ENCODE measurements at regions not wholly inside any gene's neighbourhood (a gene's known extent, or its start where the extent isn't known, plus 50 kb on each side); places are given as distances from the start of the nearest gene placed in this dataset.
A peak's percentile ranks its signal among the peaks of the same experiment; 100 is the strongest.
"Not testable (repeated sequence)": the region's sequence is repeated elsewhere in the genome, so short reads cannot be mapped to it uniquely, and the experiment has no call there.

- DNase-seq (ENCODE audit: low read depth) = no peak
Measured at GRCh38 chr7:119105381-119105780, 880.9 kb downstream of the ANKRD7 start.

GRCh38 chr7:119123326-119123725, 898.8 kb downstream of the ANKRD7 start:
- no peak for DNase-seq (ENCODE audit: low read depth)

- DNase-seq (ENCODE audit: low read depth) = no peak
Measured at GRCh38 chr7:119127706-119128105, 903.2 kb downstream of the ANKRD7 start.

- DNase-seq (ENCODE audit: low read depth) = no peak
Measured at GRCh38 chr7:119132436-119132835, 907.9 kb downstream of the ANKRD7 start.

- DNase-seq (ENCODE audit: low read depth) = no peak
Measured at GRCh38 chr7:119167431-119167830, 942.9 kb downstream of the ANKRD7 start.

GRCh38 chr7:119172043-119172442, 947.5 kb downstream of the ANKRD7 start:
- DNase-seq (ENCODE audit: low read depth) = no peak

- peak; percentile 4 for DNase-seq (ENCODE audit: low read depth)
Measured at GRCh38 chr7:119175911-119176627, 951.6 kb downstream of the ANKRD7 start.

- DNase-seq (ENCODE audit: low read depth) = no peak
Measured at GRCh38 chr7:119177863-119178262, 953.4 kb downstream of the ANKRD7 start.

GRCh38 chr7:119184124-119184788, 959.8 kb downstream of the ANKRD7 start:
- DNase-seq (ENCODE audit: low read depth) = no peak

- no peak for DNase-seq (ENCODE audit: low read depth)
Measured at GRCh38 chr7:119196183-119196582, 971.7 kb downstream of the ANKRD7 start.

GRCh38 chr7:119197172-119197876, 972.8 kb downstream of the ANKRD7 start:
- DNase-seq (ENCODE audit: low read depth) = no peak

GRCh38 chr7:119197877-119198527, 973.5 kb downstream of the ANKRD7 start:
- no peak for DNase-seq (ENCODE audit: low read depth)

- no peak for DNase-seq (ENCODE audit: low read depth)
Measured at GRCh38 chr7:119219663-119220062, 995.2 kb downstream of the ANKRD7 start.

- no peak for DNase-seq (ENCODE audit: low read depth)
Measured at GRCh38 chr7:119223930-119224329, 999.4 kb downstream of the ANKRD7 start.

- DNase-seq (ENCODE audit: low read depth) = no peak
Measured at GRCh38 chr7:119228482-119228881, 1004.0 kb downstream of the ANKRD7 start.

- no peak for DNase-seq (ENCODE audit: low read depth)
Measured at GRCh38 chr7:119232091-119232490, 1007.6 kb downstream of the ANKRD7 start.

GRCh38 chr7:119233015-119233414, 1008.5 kb downstream of the ANKRD7 start:
- DNase-seq (ENCODE audit: low read depth) = no peak

GRCh38 chr7:119252962-119253361, 1020.0 kb upstream of the KCND2 start:
- no peak for DNase-seq (ENCODE audit: low read depth)

GRCh38 chr7:119254742-119255141, 1018.2 kb upstream of the KCND2 start:
- no peak for DNase-seq (ENCODE audit: low read depth)

- no peak for DNase-seq (ENCODE audit: low read depth)
Measured at GRCh38 chr7:119256001-119256400, 1017.0 kb upstream of the KCND2 start.

GRCh38 chr7:119256446-119257131, 1016.4 kb upstream of the KCND2 start:
- no peak for DNase-seq (ENCODE audit: low read depth)

- DNase-seq (ENCODE audit: low read depth) = not testable (repeated sequence)
Measured at GRCh38 chr7:119266790-119267189, 1006.2 kb upstream of the KCND2 start.

Measured in activated T-cell treated with anti-CD3 and anti-CD28 coated beads for 24 hours (primary cell).